Endothelial cell of umbilical vein (primary cell): ENCODE measurements at regions not wholly inside any gene's neighbourhood (a gene's known extent, or its start where the extent isn't known, plus 50 kb on each side); places are given as distances from the start of the nearest gene placed in this dataset.

Source experiments
- EZH2 ChIP-seq: IDR thresholded peaks from 2 replicates; pipeline ENCODE4 v1.6.1; 2012; ENCODE audit warnings: borderline replicate concordance, low read depth, mild to moderate bottlenecking, moderate library complexity, low read length, inconsistent platforms; ENCODE audit not compliant: severe bottlenecking
- FOS ChIP-seq: IDR thresholded peaks from 2 replicates; pipeline ENCODE4 v1.6.1; 2011; ENCODE audit warnings: mild to moderate bottlenecking, low read length, moderate library complexity, borderline replicate concordance; ENCODE audit not compliant: insufficient read depth
- GATA2 ChIP-seq: IDR thresholded peaks from 2 replicates; pipeline ENCODE4 v1.7.0; 2011; ENCODE audit warnings: low read depth, mild to moderate bottlenecking, moderate library complexity, mixed read lengths, low read length; ENCODE audit not compliant: insufficient read length, insufficient read depth
- JUN ChIP-seq: IDR thresholded peaks from 2 replicates; pipeline ENCODE4 v1.6.1; 2011; ENCODE audit warnings: borderline replicate concordance, low read depth; ENCODE audit not compliant: insufficient read length, insufficient read depth
- MYC ChIP-seq: IDR thresholded peaks from one replicate; pipeline ENCODE4 v1.6.1; 2011; ENCODE audit warnings: mild to moderate bottlenecking, low read depth, low read length
- POLR2A ChIP-seq: IDR thresholded peaks from 2 replicates; pipeline ENCODE4 v1.6.1; 2012; ENCODE audit warnings: low read depth, mild to moderate bottlenecking, control low read depth, low read length
- POLR2AphosphoS5 ChIP-seq: IDR thresholded peaks from 2 replicates; pipeline ENCODE4 v1.6.1; 2012; ENCODE audit warnings: low read depth, mild to moderate bottlenecking, control low read depth, low read length, moderate library complexity; ENCODE audit not compliant: insufficient read depth
- TF ChIP-seq, protein P1 (sequence below), 2 donors: IDR thresholded peaks; 1 replicate in 1 of 2; 2 replicates in 1 of 2; pipeline ENCODE4 v1.5.1; 2011; ENCODE audit warnings: low read length in 2 of 2, mild to moderate bottlenecking in 2 of 2, moderate library complexity in 2 of 2, control low read depth in 1 of 2, inconsistent platforms in 1 of 2, low read depth in 1 of 2; ENCODE audit not compliant: insufficient read depth in 1 of 2; ENCODE audit errors: extremely low read depth in 1 of 2
- TF ChIP-seq, protein P2 (sequence below): IDR thresholded peaks from 2 replicates; pipeline ENCODE4 v1.6.1; 2011; ENCODE audit not compliant: insufficient read depth, insufficient read length

GRCh38 chr4:23577398-23577797 is 312.4 kb downstream of the PPARGC1A start:
- TF ChIP-seq, protein P1, sequence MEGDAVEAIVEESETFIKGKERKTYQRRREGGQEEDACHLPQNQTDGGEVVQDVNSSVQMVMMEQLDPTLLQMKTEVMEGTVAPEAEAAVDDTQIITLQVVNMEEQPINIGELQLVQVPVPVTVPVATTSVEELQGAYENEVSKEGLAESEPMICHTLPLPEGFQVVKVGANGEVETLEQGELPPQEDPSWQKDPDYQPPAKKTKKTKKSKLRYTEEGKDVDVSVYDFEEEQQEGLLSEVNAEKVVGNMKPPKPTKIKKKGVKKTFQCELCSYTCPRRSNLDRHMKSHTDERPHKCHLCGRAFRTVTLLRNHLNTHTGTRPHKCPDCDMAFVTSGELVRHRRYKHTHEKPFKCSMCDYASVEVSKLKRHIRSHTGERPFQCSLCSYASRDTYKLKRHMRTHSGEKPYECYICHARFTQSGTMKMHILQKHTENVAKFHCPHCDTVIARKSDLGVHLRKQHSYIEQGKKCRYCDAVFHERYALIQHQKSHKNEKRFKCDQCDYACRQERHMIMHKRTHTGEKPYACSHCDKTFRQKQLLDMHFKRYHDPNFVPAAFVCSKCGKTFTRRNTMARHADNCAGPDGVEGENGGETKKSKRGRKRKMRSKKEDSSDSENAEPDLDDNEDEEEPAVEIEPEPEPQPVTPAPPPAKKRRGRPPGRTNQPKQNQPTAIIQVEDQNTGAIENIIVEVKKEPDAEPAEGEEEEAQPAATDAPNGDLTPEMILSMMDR (IDR thresholded peaks at IDR 0.05; ENCODE audit: extremely low read depth in 1 of 2, insufficient read depth in 1 of 2, low read depth in 1 of 2, low read length in 2 of 2) = no peak
- no peak for TF ChIP-seq JUN
- no peak for TF ChIP-seq EZH2
- no peak for TF ChIP-seq POLR2AphosphoS5
- no peak for TF ChIP-seq POLR2A
- no peak for TF ChIP-seq MYC
- TF ChIP-seq, protein P2, sequence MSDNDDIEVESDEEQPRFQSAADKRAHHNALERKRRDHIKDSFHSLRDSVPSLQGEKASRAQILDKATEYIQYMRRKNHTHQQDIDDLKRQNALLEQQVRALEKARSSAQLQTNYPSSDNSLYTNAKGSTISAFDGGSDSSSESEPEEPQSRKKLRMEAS = no peak
- TF ChIP-seq GATA2 = no peak
- no peak for TF ChIP-seq FOS
